GM23338 (cell line): ENCODE measurements at regions not wholly inside any gene's neighbourhood (a gene's known extent, or its start where the extent isn't known, plus 50 kb on each side); places are given as distances from the start of the nearest gene placed in this dataset.

ENCODE experiments used
- ATAC-seq: fragments of 200-7000 bp; cut with Tn5 transposase; 3 replicates; pipeline ENCODE4 v1.9.1; 2020
- DNase-seq: peaks from one replicate; pipeline ENCODE4 v3.0.0-alpha.2; 2015; ENCODE audit warnings: low spot score
- H2AFZ ChIP-seq: fragments of 200-600 bp; sonication (generic); 2 replicates; pipeline ENCODE4 v1.8.0; 2016; ENCODE audit warnings: antibody characterized with exemption, mild to moderate bottlenecking, moderate library complexity
- H3F3A ChIP-seq: fragments of 200-600 bp; sonication (generic); replicated peaks from 2 replicates; pipeline ENCODE4 v1.8.0; 2017; ENCODE audit warnings: antibody characterized with exemption, mixed run types, low read depth
- H3K27ac ChIP-seq: fragments of 200-600 bp; sonication (generic); 2 replicates; pipeline ENCODE4 v1.6.1; 2016; ENCODE audit warnings: low read depth
- H3K27me3 ChIP-seq: fragments of 200-600 bp; sonication (generic); 2 replicates; pipeline ENCODE4 v1.8.0; 2016; ENCODE audit warnings: mild to moderate bottlenecking, mixed run types, moderate library complexity; ENCODE audit not compliant: insufficient read depth
- H3K36me3 ChIP-seq: fragments of 200-600 bp; sonication (generic); 2 replicates; pipeline ENCODE4 v1.8.0; 2016; ENCODE audit warnings: mild to moderate bottlenecking; ENCODE audit not compliant: insufficient read depth
- H3K4me1 ChIP-seq: fragments of 200-600 bp; sonication (generic); 2 replicates; pipeline ENCODE4 v1.8.0; 2016; ENCODE audit warnings: mild to moderate bottlenecking, moderate library complexity; ENCODE audit not compliant: insufficient read depth
- H3K4me2 ChIP-seq: fragments of 200-600 bp; sonication (generic); 2 replicates; pipeline ENCODE4 v1.7.1; 2017; ENCODE audit warnings: mixed run types
- H3K4me3 ChIP-seq: fragments of 200-600 bp; sonication (generic); 2 replicates; pipeline ENCODE4 v1.6.1; 2016; ENCODE audit warnings: mixed run types
- H3K79me2 ChIP-seq: fragments of 200-600 bp; sonication (generic); replicated peaks from 2 replicates; pipeline ENCODE4 v1.8.0; 2017; ENCODE audit warnings: mild to moderate bottlenecking; ENCODE audit not compliant: insufficient read depth
- H3K9me2 ChIP-seq: fragments of 200-600 bp; sonication (generic); 2 replicates; pipeline ENCODE4 v1.8.0; 2017; ENCODE audit not compliant: insufficient read depth
- H4K20me1 ChIP-seq: fragments of 200-600 bp; sonication (generic); replicated peaks from 2 replicates; pipeline ENCODE4 v1.8.0; 2017; ENCODE audit warnings: mild to moderate bottlenecking; ENCODE audit not compliant: insufficient read depth
- H3K27ac Mint-ChIP-seq: 2 replicates; pipeline ENCODE4 v1.8.0; 2020; ENCODE audit warnings: inconsistent platforms, mild to moderate bottlenecking, moderate library complexity, mixed read lengths
- H3K27me3 Mint-ChIP-seq: 3 replicates; pipeline ENCODE4 v1.8.0; 2022; ENCODE audit warnings: low read depth, mild to moderate bottlenecking, moderate library complexity, mixed read lengths, inconsistent platforms; ENCODE audit not compliant: insufficient read depth, poor library complexity
- H3K36me3 Mint-ChIP-seq: 3 replicates; pipeline ENCODE4 v1.8.0; 2021; ENCODE audit warnings: low read depth, mild to moderate bottlenecking, inconsistent platforms, moderate library complexity, mixed read lengths
- H3K4me1 Mint-ChIP-seq: 3 replicates; pipeline ENCODE4 v1.8.0; 2020; ENCODE audit warnings: mild to moderate bottlenecking, inconsistent platforms, mixed read lengths
- H3K4me3 Mint-ChIP-seq: 3 replicates; pipeline ENCODE4 v1.8.0; 2021; ENCODE audit warnings: moderate library complexity, mild to moderate bottlenecking, inconsistent platforms, mixed read lengths
- H3K9me3 Mint-ChIP-seq: 3 replicates; pipeline ENCODE4 v1.8.0; 2020; ENCODE audit warnings: moderate library complexity, mild to moderate bottlenecking, inconsistent platforms, mixed read lengths
- EZH2 ChIP-seq: fragments of 200-600 bp; sonication (generic); IDR thresholded peaks from one replicate; pipeline ENCODE4 v1.8.0; 2017; ENCODE audit warnings: antibody characterized with exemption, mild to moderate bottlenecking, low read depth; ENCODE audit not compliant: unreplicated experiment
- EZH2phosphoT487 ChIP-seq: fragments of 200-600 bp; sonication (generic); IDR thresholded peaks from one replicate; pipeline ENCODE4 v1.8.1; 2018; ENCODE audit warnings: antibody characterized with exemption; ENCODE audit not compliant: unreplicated experiment
- JUNB ChIP-seq: IDR thresholded peaks from one replicate; pipeline ENCODE4 v1.6.1; 2016; ENCODE audit warnings: antibody characterized with exemption; ENCODE audit not compliant: unreplicated experiment
- NANOG ChIP-seq: IDR thresholded peaks from 2 replicates; pipeline ENCODE4 v1.6.1; 2016; ENCODE audit warnings: antibody characterized with exemption, borderline replicate concordance
- POLR2AphosphoS5 ChIP-seq: IDR thresholded peaks from 2 replicates; pipeline ENCODE4 v1.6.1; 2016; ENCODE audit warnings: antibody characterized with exemption, low read depth
- STAT1 ChIP-seq: IDR thresholded peaks from one replicate; pipeline ENCODE4 v1.6.1; 2016; ENCODE audit warnings: antibody characterized with exemption; ENCODE audit not compliant: unreplicated experiment
- ZNF114 ChIP-seq: fragments of 250-450 bp; sonication (Bioruptor Pico); IDR thresholded peaks from 2 replicates; pipeline ENCODE4 v1.5.0; 2020; ENCODE audit warnings: mild to moderate bottlenecking, moderate library complexity
- ZNF331 ChIP-seq: fragments of 250-450 bp; sonication (Bioruptor Pico); IDR thresholded peaks from 2 replicates; pipeline ENCODE4 v1.5.0; 2020; ENCODE audit warnings: low read depth, mild to moderate bottlenecking, moderate library complexity
- TF ChIP-seq, protein P1 (sequence below): IDR thresholded peaks from 2 replicates; pipeline ENCODE4 v1.6.1; 2016; ENCODE audit warnings: antibody characterized with exemption
- TF ChIP-seq, protein P2 (sequence below), 2 experiments: fragments of 200-600 bp in 1 of 2; sonication (generic) in 1 of 2; conservative IDR thresholded peaks; 2 replicates each; pipeline versions ENCODE4 v1.5.1 to v1.6.1; 2016 to 2017; ENCODE audit warnings: antibody characterized with exemption in 2 of 2, low read depth in 2 of 2, mild to moderate bottlenecking in 2 of 2, moderate library complexity in 1 of 2
- TF ChIP-seq, protein P3 (sequence below): fragments of 250-450 bp; sonication (Bioruptor Pico); IDR thresholded peaks from 2 replicates; pipeline ENCODE4 v1.5.0; 2020; ENCODE audit warnings: mild to moderate bottlenecking, moderate library complexity
- TF ChIP-seq, protein P4 (sequence below): IDR thresholded peaks from one replicate; pipeline ENCODE4 v1.6.1; 2018; ENCODE audit warnings: antibody characterized with exemption; ENCODE audit not compliant: unreplicated experiment

DNA sequence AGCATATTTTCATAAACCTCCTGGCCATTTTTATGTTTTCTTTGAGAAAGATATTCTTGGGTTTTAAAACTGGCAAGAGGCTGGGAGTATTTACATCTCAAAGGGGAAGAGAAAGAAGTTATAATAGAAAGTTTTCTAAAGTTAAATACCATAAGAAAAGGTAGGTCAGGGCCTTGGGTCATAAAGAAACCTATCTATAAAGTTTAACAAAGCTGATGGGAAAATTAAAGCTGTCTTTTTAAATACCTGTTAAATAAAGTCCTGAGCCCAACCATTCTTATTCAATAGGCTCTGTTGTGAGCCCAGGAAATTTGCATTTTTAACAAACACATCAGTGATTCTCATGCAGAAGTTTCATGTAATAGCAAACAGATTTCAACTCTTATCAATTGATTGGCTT is 451.8 kb upstream of the INTU start (continued):
- TF ChIP-seq, protein P1, sequence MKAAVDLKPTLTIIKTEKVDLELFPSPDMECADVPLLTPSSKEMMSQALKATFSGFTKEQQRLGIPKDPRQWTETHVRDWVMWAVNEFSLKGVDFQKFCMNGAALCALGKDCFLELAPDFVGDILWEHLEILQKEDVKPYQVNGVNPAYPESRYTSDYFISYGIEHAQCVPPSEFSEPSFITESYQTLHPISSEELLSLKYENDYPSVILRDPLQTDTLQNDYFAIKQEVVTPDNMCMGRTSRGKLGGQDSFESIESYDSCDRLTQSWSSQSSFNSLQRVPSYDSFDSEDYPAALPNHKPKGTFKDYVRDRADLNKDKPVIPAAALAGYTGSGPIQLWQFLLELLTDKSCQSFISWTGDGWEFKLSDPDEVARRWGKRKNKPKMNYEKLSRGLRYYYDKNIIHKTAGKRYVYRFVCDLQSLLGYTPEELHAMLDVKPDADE, result no peak
- TF ChIP-seq POLR2AphosphoS5, result no peak
- TF ChIP-seq NANOG, result no peak

DNA sequence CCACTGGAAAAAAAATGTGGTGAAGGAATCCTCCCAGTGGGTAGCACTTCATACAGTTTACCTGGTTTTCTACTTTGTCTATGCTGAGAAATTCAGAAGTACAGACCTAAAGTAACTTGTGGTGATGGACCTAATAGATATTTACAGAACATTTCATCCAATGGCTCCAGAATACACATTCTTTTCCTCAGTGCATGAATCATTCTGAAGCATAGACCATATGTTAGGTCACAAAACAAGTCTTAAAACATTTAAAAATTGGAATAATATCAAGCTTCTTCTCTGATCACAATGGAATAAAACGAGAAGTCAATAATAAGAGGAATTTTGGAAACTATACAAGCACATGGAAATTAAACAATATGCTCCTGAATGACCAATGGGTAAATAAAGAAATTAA is 450.1 kb upstream of the INTU start:
- Histone ChIP-seq H3K27me3 (no peaks in the 10 kb centered on the region), H3K79me2 (no peaks in the 10 kb centered on the region), H3F3A (no peaks in the 10 kb centered on the region), H3K27ac (no peak overlapping the region), H2AFZ (no peak overlapping the region), H3K4me1 (0 out of 2 replicates have a peak, but pooled peaks cover 6% of the 10 kb centered on the region), H4K20me1 (no peaks in the 10 kb centered on the region), H3K36me3 (no peaks in the 10 kb centered on the region; the same call in 1 of the 2 replicates), H3K9me2 (0 out of 2 replicates have a peak, but pooled peaks cover 5% of the 10 kb centered on the region), H3K4me3 (no peak overlapping the region), H3K4me2 (no peak overlapping the region)
- Mint-ChIP-seq H3K4me1 (peaks cover 17% of the 10 kb centered on the region), H3K9me3 (peaks cover 35% of the 10 kb centered on the region), H3K36me3 (peaks cover 31% of the 10 kb centered on the region), H3K27ac (no peak overlapping the region), H3K27me3 (peaks cover 2% of the 10 kb centered on the region), H3K4me3 (no peak overlapping the region)
- DNase-seq, result no peak
- ATAC-seq, result no peak
- no peak for TF ChIP-seq ZNF114 (CRISPR knock-in tag)
- TF ChIP-seq POLR2AphosphoS5, result no peak
- no peak for TF ChIP-seq EZH2phosphoT487
- no peak for TF ChIP-seq ZNF331
- no peak for TF ChIP-seq JUNB
- no peak for TF ChIP-seq NANOG
- TF ChIP-seq STAT1, result no peak
- TF ChIP-seq EZH2, result no peak
- TF ChIP-seq, protein P1, result no peak
- TF ChIP-seq, protein P2, sequence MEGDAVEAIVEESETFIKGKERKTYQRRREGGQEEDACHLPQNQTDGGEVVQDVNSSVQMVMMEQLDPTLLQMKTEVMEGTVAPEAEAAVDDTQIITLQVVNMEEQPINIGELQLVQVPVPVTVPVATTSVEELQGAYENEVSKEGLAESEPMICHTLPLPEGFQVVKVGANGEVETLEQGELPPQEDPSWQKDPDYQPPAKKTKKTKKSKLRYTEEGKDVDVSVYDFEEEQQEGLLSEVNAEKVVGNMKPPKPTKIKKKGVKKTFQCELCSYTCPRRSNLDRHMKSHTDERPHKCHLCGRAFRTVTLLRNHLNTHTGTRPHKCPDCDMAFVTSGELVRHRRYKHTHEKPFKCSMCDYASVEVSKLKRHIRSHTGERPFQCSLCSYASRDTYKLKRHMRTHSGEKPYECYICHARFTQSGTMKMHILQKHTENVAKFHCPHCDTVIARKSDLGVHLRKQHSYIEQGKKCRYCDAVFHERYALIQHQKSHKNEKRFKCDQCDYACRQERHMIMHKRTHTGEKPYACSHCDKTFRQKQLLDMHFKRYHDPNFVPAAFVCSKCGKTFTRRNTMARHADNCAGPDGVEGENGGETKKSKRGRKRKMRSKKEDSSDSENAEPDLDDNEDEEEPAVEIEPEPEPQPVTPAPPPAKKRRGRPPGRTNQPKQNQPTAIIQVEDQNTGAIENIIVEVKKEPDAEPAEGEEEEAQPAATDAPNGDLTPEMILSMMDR (conservative IDR thresholded peaks at IDR 0.05; ENCODE audit: low read depth in 2 of 2), result no peak
- TF ChIP-seq, protein P3, sequence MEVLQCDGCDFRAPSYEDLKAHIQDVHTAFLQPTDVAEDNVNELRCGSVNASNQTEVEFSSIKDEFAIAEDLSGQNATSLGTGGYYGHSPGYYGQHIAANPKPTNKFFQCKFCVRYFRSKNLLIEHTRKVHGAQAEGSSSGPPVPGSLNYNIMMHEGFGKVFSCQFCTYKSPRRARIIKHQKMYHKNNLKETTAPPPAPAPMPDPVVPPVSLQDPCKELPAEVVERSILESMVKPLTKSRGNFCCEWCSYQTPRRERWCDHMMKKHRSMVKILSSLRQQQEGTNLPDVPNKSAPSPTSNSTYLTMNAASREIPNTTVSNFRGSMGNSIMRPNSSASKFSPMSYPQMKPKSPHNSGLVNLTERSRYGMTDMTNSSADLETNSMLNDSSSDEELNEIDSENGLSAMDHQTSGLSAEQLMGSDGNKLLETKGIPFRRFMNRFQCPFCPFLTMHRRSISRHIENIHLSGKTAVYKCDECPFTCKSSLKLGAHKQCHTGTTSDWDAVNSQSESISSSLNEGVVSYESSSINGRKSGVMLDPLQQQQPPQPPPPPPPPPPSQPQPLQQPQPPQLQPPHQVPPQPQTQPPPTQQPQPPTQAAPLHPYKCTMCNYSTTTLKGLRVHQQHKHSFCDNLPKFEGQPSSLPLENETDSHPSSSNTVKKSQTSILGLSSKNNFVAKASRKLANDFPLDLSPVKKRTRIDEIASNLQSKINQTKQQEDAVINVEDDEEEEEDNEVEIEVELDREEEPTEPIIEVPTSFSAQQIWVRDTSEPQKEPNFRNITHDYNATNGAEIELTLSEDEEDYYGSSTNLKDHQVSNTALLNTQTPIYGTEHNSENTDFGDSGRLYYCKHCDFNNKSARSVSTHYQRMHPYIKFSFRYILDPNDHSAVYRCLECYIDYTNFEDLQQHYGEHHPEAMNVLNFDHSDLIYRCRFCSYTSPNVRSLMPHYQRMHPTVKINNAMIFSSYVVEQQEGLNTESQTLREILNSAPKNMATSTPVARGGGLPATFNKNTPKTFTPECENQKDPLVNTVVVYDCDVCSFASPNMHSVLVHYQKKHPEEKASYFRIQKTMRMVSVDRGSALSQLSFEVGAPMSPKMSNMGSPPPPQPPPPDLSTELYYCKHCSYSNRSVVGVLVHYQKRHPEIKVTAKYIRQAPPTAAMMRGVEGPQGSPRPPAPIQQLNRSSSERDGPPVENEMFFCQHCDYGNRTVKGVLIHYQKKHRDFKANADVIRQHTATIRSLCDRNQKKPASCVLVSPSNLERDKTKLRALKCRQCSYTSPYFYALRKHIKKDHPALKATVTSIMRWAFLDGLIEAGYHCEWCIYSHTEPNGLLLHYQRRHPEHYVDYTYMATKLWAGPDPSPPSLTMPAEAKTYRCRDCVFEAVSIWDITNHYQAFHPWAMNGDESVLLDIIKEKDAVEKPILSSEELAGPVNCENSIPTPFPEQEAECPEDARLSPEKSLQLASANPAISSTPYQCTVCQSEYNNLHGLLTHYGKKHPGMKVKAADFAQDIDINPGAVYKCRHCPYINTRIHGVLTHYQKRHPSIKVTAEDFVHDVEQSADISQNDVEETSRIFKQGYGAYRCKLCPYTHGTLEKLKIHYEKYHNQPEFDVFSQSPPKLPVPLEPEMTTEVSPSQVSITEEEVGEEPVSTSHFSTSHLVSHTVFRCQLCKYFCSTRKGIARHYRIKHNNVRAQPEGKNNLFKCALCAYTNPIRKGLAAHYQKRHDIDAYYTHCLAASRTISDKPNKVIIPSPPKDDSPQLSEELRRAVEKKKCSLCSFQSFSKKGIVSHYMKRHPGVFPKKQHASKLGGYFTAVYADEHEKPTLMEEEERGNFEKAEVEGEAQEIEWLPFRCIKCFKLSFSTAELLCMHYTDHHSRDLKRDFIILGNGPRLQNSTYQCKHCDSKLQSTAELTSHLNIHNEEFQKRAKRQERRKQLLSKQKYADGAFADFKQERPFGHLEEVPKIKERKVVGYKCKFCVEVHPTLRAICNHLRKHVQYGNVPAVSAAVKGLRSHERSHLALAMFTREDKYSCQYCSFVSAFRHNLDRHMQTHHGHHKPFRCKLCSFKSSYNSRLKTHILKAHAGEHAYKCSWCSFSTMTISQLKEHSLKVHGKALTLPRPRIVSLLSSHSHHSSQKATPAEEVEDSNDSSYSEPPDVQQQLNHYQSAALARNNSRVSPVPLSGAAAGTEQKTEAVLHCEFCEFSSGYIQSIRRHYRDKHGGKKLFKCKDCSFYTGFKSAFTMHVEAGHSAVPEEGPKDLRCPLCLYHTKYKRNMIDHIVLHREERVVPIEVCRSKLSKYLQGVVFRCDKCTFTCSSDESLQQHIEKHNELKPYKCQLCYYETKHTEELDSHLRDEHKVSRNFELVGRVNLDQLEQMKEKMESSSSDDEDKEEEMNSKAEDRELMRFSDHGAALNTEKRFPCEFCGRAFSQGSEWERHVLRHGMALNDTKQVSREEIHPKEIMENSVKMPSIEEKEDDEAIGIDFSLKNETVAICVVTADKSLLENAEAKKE (CRISPR knock-in tag), result no peak
- TF ChIP-seq, protein P4, sequence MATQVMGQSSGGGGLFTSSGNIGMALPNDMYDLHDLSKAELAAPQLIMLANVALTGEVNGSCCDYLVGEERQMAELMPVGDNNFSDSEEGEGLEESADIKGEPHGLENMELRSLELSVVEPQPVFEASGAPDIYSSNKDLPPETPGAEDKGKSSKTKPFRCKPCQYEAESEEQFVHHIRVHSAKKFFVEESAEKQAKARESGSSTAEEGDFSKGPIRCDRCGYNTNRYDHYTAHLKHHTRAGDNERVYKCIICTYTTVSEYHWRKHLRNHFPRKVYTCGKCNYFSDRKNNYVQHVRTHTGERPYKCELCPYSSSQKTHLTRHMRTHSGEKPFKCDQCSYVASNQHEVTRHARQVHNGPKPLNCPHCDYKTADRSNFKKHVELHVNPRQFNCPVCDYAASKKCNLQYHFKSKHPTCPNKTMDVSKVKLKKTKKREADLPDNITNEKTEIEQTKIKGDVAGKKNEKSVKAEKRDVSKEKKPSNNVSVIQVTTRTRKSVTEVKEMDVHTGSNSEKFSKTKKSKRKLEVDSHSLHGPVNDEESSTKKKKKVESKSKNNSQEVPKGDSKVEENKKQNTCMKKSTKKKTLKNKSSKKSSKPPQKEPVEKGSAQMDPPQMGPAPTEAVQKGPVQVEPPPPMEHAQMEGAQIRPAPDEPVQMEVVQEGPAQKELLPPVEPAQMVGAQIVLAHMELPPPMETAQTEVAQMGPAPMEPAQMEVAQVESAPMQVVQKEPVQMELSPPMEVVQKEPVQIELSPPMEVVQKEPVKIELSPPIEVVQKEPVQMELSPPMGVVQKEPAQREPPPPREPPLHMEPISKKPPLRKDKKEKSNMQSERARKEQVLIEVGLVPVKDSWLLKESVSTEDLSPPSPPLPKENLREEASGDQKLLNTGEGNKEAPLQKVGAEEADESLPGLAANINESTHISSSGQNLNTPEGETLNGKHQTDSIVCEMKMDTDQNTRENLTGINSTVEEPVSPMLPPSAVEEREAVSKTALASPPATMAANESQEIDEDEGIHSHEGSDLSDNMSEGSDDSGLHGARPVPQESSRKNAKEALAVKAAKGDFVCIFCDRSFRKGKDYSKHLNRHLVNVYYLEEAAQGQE, result no peak
